ENCODE measurements at regions not wholly inside any gene's neighbourhood (a gene's known extent, or its start where the extent isn't known, plus 50 kb on each side); places are given as distances from the start of the nearest gene placed in this dataset.

- DNase-seq (ENCODE audit: low spot score) (no peak), ATAC-seq (ENCODE audit: low FRiP score) (no peak)
- no peak for TF ChIP-seq CTCF (IDR thresholded peaks at IDR 0.05)
Measured at GRCh38 chr7:136056651-136057231, 79.6 kb upstream of the MTPN start.

- DNase-seq (ENCODE audit: low spot score) = no peak
- no peak for ATAC-seq (ENCODE audit: low FRiP score)
- no peak for TF ChIP-seq CTCF (IDR thresholded peaks at IDR 0.05)
Measured at GRCh38 chr7:136055266-136055665, 78.1 kb upstream of the MTPN start.

GRCh38 chr7:136053689-136054485, 76.7 kb upstream of the MTPN start:
- no peak for DNase-seq (ENCODE audit: low spot score)
- ATAC-seq (ENCODE audit: low FRiP score) = no peak
- TF ChIP-seq CTCF (IDR thresholded peaks at IDR 0.05) = no peak

- no peak for TF ChIP-seq CTCF (IDR thresholded peaks at IDR 0.05)
- ATAC-seq (ENCODE audit: low FRiP score) (no peak), DNase-seq (ENCODE audit: low spot score) (no peak)
Measured at GRCh38 chr7:136051203-136051928, 74.2 kb upstream of the MTPN start.

GRCh38 chr7:136050462-136050847, 73.3 kb upstream of the MTPN start:
- ATAC-seq (ENCODE audit: low FRiP score) = no peak
- TF ChIP-seq CTCF (IDR thresholded peaks at IDR 0.05) = no peak
- no peak for DNase-seq (ENCODE audit: low spot score)

DNA sequence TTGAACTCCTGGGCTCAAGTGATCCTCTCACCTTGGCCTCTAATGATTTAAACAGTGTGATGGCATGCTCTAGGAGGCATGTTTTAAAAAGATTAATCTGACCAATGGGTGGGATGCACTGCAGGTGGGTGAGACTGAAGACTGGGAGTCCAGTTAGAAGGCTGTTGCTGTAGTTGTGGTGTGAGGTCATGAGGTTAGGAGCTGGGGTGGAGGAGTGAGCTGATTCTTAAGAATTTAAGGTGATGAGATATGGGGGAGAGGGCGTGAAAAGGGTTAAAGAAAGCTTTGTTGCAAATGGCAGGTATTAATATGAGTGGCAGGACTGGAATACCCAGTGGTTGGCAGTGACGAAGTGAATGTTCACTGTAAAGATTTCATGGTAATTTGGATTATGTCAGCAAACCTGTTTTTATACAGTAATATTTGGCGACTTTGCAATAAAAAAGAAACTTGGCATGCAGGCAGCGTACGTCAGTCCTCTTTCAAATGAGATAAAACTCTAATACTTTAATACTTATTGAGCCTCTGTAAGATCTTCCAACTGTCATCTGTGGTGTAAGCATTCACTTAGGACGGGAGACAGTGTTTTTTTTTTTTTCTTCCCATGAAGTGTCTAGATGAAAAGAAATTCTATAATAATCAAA, 72.8 kb upstream of the MTPN start:
- DNase-seq (ENCODE audit: low spot score) = no peak
- ATAC-seq (ENCODE audit: low FRiP score) = no peak
- no peak for TF ChIP-seq CTCF (IDR thresholded peaks at IDR 0.05)

Data from omental fat pad (tissue), 3 donors.